ENCODE measurements at regions not wholly inside any gene's neighbourhood (a gene's known extent, or its start where the extent isn't known, plus 50 kb on each side); places are given as distances from the start of the nearest gene placed in this dataset.

DNA sequence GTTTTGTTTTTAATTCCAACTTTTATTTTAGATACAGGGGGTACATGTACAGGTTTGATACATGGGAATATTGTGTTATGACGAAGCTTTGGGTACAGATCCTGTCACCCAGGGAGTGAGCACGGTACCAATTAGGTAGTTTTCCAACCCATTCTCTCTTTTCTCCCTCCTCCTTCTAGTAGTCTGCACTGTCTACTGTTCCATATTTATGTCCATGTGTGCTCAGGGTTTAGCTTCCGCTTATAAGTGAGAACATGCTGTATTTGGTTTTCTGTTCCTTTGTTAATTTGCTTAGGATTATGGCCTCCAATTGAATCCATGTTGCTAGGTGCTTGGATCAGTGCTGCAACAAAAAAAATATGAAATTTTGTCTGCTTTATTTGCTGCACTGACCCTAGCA, 659.3 kb upstream of the TMEFF2 start:
- POLR2A ChIA-PET = no interaction called here
- Histone ChIP-seq H3K36me3 (replicated peaks in 1 of 2; ENCODE audit: control insufficient read depth in 1 of 2, insufficient read depth in 2 of 2, low read length in 2 of 2) (no peaks in the 10 kb centered on the region), H3K4me1 (ENCODE audit: insufficient read depth, low read length) (no peaks in the 10 kb centered on the region), H3K4me2 (ENCODE audit: low read depth, low read length) (no peak overlapping the region), H3K27me3 (ENCODE audit: control insufficient read depth in 1 of 2, insufficient read depth in 2 of 2, low read length in 2 of 2) (no peaks in the 10 kb centered on the region), H3K9ac (ENCODE audit: insufficient read depth, low read depth, low read length) (no peak overlapping the region), H4K20me1 (ENCODE audit: insufficient read depth, low read length) (no peaks in the 10 kb centered on the region), H3K79me2 (ENCODE audit: insufficient read depth, low read length) (no peaks in the 10 kb centered on the region), H3K27ac (ENCODE audit: extremely low read length, insufficient read depth, low read length) (no peak overlapping the region), H3K9me3 (ENCODE audit: low read length) (no peaks in the 10 kb centered on the region), H3K4me3 (replicated peaks in 1 of 3; ENCODE audit: insufficient read depth in 1 of 3, low read depth in 2 of 3, low read length in 3 of 3) (no peak overlapping the region), H2AFZ (ENCODE audit: low read length) (no peak overlapping the region)
- no TSS peak for BruUV-seq (replicated peaks)
- CTCF ChIA-PET (ENCODE audit: low intra/inter-chr PET ratio, low total read pairs) = no interaction called here
- FAIRE-seq (no peak), ATAC-seq (no peak), DNase-seq (ENCODE audit: low spot score) (no peak)
- intact Hi-C loops (cut with micrococcal nuclease; ENCODE audit: unreplicated experiment) = no loop called here
- in situ Hi-C loops (cut with HindIII; ENCODE audit: extremely low pct_ligation_motif_present, low pct_unique_long_range_greater_than_20kb) = no loop called here
- WGBS (ENCODE audit: low lambda C conversion rate) = 1% methylated on average over 3 of the region's 3 CpGs
- TF ChIP-seq ZNF432 (CRISPR knock-in tag; IDR thresholded peaks at IDR 0.05; ENCODE audit: borderline replicate concordance) (no peak), ZNF468 (CRISPR knock-in tag; IDR thresholded peaks at IDR 0.05) (no peak), FOXA3 (CRISPR knock-in tag; IDR thresholded peaks at IDR 0.05) (no peak), WIZ (CRISPR knock-in tag; IDR thresholded peaks at IDR 0.05) (no peak), HOXD1 (CRISPR knock-in tag; IDR thresholded peaks at IDR 0.05) (no peak), ZNF660 (CRISPR knock-in tag; IDR thresholded peaks at IDR 0.05; ENCODE audit: borderline replicate concordance, low read depth) (no peak), ZNF329 (CRISPR knock-in tag; IDR thresholded peaks at IDR 0.05; ENCODE audit: low read depth) (no peak), CAMTA2 (CRISPR knock-in tag; IDR thresholded peaks at IDR 0.05; ENCODE audit: borderline replicate concordance) (no peak)
- TF ChIP-seq, protein P1, sequence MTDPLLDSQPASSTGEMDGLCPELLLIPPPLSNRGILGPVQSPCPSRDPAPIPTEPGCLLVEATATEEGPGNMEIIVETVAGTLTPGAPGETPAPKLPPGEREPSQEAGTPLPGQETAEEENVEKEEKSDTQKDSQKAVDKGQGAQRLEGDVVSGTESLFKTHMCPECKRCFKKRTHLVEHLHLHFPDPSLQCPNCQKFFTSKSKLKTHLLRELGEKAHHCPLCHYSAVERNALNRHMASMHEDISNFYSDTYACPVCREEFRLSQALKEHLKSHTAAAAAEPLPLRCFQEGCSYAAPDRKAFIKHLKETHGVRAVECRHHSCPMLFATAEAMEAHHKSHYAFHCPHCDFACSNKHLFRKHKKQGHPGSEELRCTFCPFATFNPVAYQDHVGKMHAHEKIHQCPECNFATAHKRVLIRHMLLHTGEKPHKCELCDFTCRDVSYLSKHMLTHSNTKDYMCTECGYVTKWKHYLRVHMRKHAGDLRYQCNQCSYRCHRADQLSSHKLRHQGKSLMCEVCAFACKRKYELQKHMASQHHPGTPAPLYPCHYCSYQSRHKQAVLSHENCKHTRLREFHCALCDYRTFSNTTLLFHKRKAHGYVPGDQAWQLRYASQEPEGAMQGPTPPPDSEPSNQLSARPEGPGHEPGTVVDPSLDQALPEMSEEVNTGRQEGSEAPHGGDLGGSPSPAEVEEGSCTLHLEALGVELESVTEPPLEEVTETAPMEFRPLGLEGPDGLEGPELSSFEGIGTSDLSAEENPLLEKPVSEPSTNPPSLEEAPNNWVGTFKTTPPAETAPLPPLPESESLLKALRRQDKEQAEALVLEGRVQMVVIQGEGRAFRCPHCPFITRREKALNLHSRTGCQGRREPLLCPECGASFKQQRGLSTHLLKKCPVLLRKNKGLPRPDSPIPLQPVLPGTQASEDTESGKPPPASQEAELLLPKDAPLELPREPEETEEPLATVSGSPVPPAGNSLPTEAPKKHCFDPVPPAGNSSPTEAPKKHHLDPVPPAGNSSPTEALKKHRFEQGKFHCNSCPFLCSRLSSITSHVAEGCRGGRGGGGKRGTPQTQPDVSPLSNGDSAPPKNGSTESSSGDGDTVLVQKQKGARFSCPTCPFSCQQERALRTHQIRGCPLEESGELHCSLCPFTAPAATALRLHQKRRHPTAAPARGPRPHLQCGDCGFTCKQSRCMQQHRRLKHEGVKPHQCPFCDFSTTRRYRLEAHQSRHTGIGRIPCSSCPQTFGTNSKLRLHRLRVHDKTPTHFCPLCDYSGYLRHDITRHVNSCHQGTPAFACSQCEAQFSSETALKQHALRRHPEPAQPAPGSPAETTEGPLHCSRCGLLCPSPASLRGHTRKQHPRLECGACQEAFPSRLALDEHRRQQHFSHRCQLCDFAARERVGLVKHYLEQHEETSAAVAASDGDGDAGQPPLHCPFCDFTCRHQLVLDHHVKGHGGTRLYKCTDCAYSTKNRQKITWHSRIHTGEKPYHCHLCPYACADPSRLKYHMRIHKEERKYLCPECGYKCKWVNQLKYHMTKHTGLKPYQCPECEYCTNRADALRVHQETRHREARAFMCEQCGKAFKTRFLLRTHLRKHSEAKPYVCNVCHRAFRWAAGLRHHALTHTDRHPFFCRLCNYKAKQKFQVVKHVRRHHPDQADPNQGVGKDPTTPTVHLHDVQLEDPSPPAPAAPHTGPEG (CRISPR knock-in tag; IDR thresholded peaks at IDR 0.05) = no peak
- TF ChIP-seq, protein P2, sequence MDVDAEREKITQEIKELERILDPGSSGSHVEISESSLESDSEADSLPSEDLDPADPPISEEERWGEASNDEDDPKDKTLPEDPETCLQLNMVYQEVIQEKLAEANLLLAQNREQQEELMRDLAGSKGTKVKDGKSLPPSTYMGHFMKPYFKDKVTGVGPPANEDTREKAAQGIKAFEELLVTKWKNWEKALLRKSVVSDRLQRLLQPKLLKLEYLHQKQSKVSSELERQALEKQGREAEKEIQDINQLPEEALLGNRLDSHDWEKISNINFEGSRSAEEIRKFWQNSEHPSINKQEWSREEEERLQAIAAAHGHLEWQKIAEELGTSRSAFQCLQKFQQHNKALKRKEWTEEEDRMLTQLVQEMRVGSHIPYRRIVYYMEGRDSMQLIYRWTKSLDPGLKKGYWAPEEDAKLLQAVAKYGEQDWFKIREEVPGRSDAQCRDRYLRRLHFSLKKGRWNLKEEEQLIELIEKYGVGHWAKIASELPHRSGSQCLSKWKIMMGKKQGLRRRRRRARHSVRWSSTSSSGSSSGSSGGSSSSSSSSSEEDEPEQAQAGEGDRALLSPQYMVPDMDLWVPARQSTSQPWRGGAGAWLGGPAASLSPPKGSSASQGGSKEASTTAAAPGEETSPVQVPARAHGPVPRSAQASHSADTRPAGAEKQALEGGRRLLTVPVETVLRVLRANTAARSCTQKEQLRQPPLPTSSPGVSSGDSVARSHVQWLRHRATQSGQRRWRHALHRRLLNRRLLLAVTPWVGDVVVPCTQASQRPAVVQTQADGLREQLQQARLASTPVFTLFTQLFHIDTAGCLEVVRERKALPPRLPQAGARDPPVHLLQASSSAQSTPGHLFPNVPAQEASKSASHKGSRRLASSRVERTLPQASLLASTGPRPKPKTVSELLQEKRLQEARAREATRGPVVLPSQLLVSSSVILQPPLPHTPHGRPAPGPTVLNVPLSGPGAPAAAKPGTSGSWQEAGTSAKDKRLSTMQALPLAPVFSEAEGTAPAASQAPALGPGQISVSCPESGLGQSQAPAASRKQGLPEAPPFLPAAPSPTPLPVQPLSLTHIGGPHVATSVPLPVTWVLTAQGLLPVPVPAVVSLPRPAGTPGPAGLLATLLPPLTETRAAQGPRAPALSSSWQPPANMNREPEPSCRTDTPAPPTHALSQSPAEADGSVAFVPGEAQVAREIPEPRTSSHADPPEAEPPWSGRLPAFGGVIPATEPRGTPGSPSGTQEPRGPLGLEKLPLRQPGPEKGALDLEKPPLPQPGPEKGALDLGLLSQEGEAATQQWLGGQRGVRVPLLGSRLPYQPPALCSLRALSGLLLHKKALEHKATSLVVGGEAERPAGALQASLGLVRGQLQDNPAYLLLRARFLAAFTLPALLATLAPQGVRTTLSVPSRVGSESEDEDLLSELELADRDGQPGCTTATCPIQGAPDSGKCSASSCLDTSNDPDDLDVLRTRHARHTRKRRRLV (CRISPR knock-in tag; IDR thresholded peaks at IDR 0.05) = no peak
- TF ChIP-seq, protein P3, sequence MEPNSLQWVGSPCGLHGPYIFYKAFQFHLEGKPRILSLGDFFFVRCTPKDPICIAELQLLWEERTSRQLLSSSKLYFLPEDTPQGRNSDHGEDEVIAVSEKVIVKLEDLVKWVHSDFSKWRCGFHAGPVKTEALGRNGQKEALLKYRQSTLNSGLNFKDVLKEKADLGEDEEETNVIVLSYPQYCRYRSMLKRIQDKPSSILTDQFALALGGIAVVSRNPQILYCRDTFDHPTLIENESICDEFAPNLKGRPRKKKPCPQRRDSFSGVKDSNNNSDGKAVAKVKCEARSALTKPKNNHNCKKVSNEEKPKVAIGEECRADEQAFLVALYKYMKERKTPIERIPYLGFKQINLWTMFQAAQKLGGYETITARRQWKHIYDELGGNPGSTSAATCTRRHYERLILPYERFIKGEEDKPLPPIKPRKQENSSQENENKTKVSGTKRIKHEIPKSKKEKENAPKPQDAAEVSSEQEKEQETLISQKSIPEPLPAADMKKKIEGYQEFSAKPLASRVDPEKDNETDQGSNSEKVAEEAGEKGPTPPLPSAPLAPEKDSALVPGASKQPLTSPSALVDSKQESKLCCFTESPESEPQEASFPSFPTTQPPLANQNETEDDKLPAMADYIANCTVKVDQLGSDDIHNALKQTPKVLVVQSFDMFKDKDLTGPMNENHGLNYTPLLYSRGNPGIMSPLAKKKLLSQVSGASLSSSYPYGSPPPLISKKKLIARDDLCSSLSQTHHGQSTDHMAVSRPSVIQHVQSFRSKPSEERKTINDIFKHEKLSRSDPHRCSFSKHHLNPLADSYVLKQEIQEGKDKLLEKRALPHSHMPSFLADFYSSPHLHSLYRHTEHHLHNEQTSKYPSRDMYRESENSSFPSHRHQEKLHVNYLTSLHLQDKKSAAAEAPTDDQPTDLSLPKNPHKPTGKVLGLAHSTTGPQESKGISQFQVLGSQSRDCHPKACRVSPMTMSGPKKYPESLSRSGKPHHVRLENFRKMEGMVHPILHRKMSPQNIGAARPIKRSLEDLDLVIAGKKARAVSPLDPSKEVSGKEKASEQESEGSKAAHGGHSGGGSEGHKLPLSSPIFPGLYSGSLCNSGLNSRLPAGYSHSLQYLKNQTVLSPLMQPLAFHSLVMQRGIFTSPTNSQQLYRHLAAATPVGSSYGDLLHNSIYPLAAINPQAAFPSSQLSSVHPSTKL (CRISPR knock-in tag; IDR thresholded peaks at IDR 0.05) = no peak
